Endothelial cell of umbilical vein (primary cell): ENCODE measurements at regions not wholly inside any gene's neighbourhood (a gene's known extent, or its start where the extent isn't known, plus 50 kb on each side); places are given as distances from the start of the nearest gene placed in this dataset.

ENCODE experiments used
- BruUV-seq: library from RNA; stranded (reverse); fragments of 400-500 nt; replicated peaks from 2 replicates; lab custom pipeline; 2021; lab: Mats Ljungman, UMichigan
- CTCF ChIA-PET: fragments of 300-600, 350-600 bp; sonication (Branson Sonifier 250); formaldehyde crosslinking; loops from one replicate; lab custom pipeline; 2021; ENCODE audit warnings: antibody characterized with exemption, inconsistent platforms; lab: Charles Lee
- POLR2A ChIA-PET: fragments of 300-600, 350-600 bp; sonication (Branson Sonifier 250); formaldehyde crosslinking; loops from one replicate; lab custom pipeline; 2021; ENCODE audit warnings: antibody characterized with exemption, inconsistent platforms; lab: Charles Lee
- DNase-seq: peaks from one replicate; pipeline ENCODE4 v3.0.0-alpha.2; 2011; ENCODE audit warnings: low read depth, low spot score
- FAIRE-seq: peaks from 2 replicates; lab custom pipeline; 2011; peaks lifted over from hg19 to GRCh38; lab: Jason Lieb, UNC
- H2AFZ ChIP-seq: 2 replicates; pipeline ENCODE4 v1.6.0; 2012; ENCODE audit warnings: low read depth, low read length, control low read depth, inconsistent platforms
- H3K27ac ChIP-seq: 2 replicates; pipeline ENCODE4 v1.5.1; 2011; ENCODE audit warnings: low read depth, mild to moderate bottlenecking, control low read depth, low read length, moderate library complexity; ENCODE audit not compliant: insufficient read depth
- H3K27me3 ChIP-seq, 2 experiments: 2 replicates each; pipeline versions ENCODE4 v1.6.0 to v1.6.1; 2011; ENCODE audit warnings: low read length in 2 of 2, mixed read lengths in 1 of 2; ENCODE audit not compliant: control insufficient read depth in 2 of 2, insufficient read depth in 2 of 2
- H3K36me3 ChIP-seq, 2 experiments: 2 replicates in 1 of 2; 3 replicates in 1 of 2; pipeline ENCODE4 v1.5.1; 2011; ENCODE audit warnings: low read length in 2 of 2, mild to moderate bottlenecking in 1 of 2, moderate library complexity in 1 of 2; ENCODE audit not compliant: control insufficient read depth in 2 of 2, insufficient read depth in 2 of 2; ENCODE audit errors: extremely low read depth in 1 of 2
- H3K4me1 ChIP-seq: 3 replicates; pipeline ENCODE4 v1.5.1; 2011; ENCODE audit warnings: mild to moderate bottlenecking, low read length; ENCODE audit not compliant: control insufficient read depth, insufficient read depth; ENCODE audit errors: extremely low read depth
- H3K4me2 ChIP-seq: 2 replicates; pipeline ENCODE4 v1.6.1; 2011; ENCODE audit warnings: low read length, control low read depth, mixed read lengths; ENCODE audit not compliant: insufficient read depth
- H3K4me3 ChIP-seq, 3 experiments: fragments of 200-600 bp in 1 of 3; sonication (generic), shearing (Covaris generic) in 1 of 3; replicated peaks in 1 of 3; 2 replicates each; pipeline ENCODE4 v1.5.1; 2011 to 2016; ENCODE audit warnings: control low read depth in 3 of 3, low read length in 3 of 3, mild to moderate bottlenecking in 2 of 3, inconsistent platforms in 1 of 3, low read depth in 1 of 3, moderate library complexity in 1 of 3; ENCODE audit not compliant: insufficient read depth in 1 of 3
- H3K79me2 ChIP-seq: 2 replicates; pipeline ENCODE4 v1.6.0; 2012; ENCODE audit warnings: low read length, inconsistent platforms; ENCODE audit not compliant: control insufficient read depth, insufficient read depth
- H3K9ac ChIP-seq: replicated peaks from 2 replicates; pipeline ENCODE3; 2011; ENCODE audit warnings: low read length, control low read depth; ENCODE audit not compliant: insufficient read depth; ENCODE audit errors: extremely low read depth
- H3K9me1 ChIP-seq: replicated peaks from 3 replicates; pipeline ENCODE4 v1.6.0; 2011; ENCODE audit warnings: mild to moderate bottlenecking, low read length; ENCODE audit not compliant: control insufficient read depth, insufficient read depth; ENCODE audit errors: extremely low read depth
- H3K9me3 ChIP-seq: replicated peaks from 2 replicates; pipeline ENCODE4 v1.5.1; 2012; ENCODE audit warnings: low read length, inconsistent platforms; ENCODE audit not compliant: control insufficient read depth, insufficient read depth
- H4K20me1 ChIP-seq: replicated peaks from 2 replicates; pipeline ENCODE3; 2011; ENCODE audit warnings: mild to moderate bottlenecking, low read length; ENCODE audit not compliant: control insufficient read depth, insufficient read depth; ENCODE audit errors: extremely low read depth
- EZH2 ChIP-seq: IDR thresholded peaks from 2 replicates; pipeline ENCODE4 v1.6.1; 2012; ENCODE audit warnings: borderline replicate concordance, low read depth, mild to moderate bottlenecking, moderate library complexity, low read length, inconsistent platforms; ENCODE audit not compliant: severe bottlenecking
- JUN ChIP-seq: IDR thresholded peaks from 2 replicates; pipeline ENCODE4 v1.6.1; 2011; ENCODE audit warnings: borderline replicate concordance, low read depth; ENCODE audit not compliant: insufficient read length, insufficient read depth
- MYC ChIP-seq: IDR thresholded peaks from one replicate; pipeline ENCODE4 v1.6.1; 2011; ENCODE audit warnings: mild to moderate bottlenecking, low read depth, low read length
- POLR2AphosphoS5 ChIP-seq: IDR thresholded peaks from 2 replicates; pipeline ENCODE4 v1.6.1; 2012; ENCODE audit warnings: low read depth, mild to moderate bottlenecking, control low read depth, low read length, moderate library complexity; ENCODE audit not compliant: insufficient read depth
- dilution Hi-C: fragments of 300-500 bp; cut with MboI; formaldehyde crosslinking; loops from one replicate; pipeline ENCODE4 v1.15.0; 2019; ENCODE audit warnings: low sequenced_read_pairs; ENCODE audit not compliant: extremely low pct_ligation_motif_present
- intact Hi-C: fragments of 100-400 bp; cut with micrococcal nuclease; formaldehyde crosslinking; loops from one replicate; pipeline ENCODE4 v1.10.0; 2022
- TF ChIP-seq, protein P1 (sequence below): IDR thresholded peaks from 2 replicates; pipeline ENCODE4 v1.6.1; 2011; ENCODE audit not compliant: insufficient read depth, insufficient read length
- TF ChIP-seq, protein P2 (sequence below), 2 donors: IDR thresholded peaks; 1 replicate in 1 of 2; 2 replicates in 1 of 2; pipeline ENCODE4 v1.5.1; 2011; ENCODE audit warnings: low read length in 2 of 2, mild to moderate bottlenecking in 2 of 2, moderate library complexity in 2 of 2, control low read depth in 1 of 2, inconsistent platforms in 1 of 2, low read depth in 1 of 2; ENCODE audit not compliant: insufficient read depth in 1 of 2; ENCODE audit errors: extremely low read depth in 1 of 2

DNA sequence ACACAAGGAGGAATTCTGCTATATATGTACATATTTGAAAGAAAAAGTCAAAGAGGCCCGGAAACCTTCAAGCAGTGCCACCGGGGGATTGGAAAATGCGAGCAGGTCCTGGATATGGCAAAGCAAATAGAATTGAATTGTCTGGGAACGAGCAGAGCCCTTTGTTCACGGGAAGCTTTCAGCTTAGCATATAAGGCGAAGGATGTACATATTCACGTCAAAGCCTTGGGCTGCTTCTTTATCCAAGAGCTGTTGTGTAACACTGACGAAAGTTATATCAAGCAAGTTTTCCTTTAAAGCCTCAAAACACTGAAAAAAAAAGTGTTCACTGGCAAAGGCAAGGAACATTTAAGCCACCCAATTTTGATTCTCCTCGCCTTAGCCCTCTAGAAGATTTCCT lies 171.0 kb downstream of the GPX5 start:
- no peak overlapping the region for H3K4me2 ChIP-seq
- H3K9me1 ChIP-seq, result no peaks in the 10 kb centered on the region
- peaks cover 2% of the 10 kb centered on the region for H3K4me1 ChIP-seq
- TF ChIP-seq POLR2AphosphoS5 (no peak), JUN (no peak), MYC (no peak), EZH2 (no peak)
- TF ChIP-seq, protein P1, sequence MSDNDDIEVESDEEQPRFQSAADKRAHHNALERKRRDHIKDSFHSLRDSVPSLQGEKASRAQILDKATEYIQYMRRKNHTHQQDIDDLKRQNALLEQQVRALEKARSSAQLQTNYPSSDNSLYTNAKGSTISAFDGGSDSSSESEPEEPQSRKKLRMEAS, result no peak
- TF ChIP-seq, protein P2, sequence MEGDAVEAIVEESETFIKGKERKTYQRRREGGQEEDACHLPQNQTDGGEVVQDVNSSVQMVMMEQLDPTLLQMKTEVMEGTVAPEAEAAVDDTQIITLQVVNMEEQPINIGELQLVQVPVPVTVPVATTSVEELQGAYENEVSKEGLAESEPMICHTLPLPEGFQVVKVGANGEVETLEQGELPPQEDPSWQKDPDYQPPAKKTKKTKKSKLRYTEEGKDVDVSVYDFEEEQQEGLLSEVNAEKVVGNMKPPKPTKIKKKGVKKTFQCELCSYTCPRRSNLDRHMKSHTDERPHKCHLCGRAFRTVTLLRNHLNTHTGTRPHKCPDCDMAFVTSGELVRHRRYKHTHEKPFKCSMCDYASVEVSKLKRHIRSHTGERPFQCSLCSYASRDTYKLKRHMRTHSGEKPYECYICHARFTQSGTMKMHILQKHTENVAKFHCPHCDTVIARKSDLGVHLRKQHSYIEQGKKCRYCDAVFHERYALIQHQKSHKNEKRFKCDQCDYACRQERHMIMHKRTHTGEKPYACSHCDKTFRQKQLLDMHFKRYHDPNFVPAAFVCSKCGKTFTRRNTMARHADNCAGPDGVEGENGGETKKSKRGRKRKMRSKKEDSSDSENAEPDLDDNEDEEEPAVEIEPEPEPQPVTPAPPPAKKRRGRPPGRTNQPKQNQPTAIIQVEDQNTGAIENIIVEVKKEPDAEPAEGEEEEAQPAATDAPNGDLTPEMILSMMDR (IDR thresholded peaks at IDR 0.05; ENCODE audit: extremely low read depth in 1 of 2, insufficient read depth in 1 of 2, low read depth in 1 of 2, low read length in 2 of 2), result no peak
- no peaks in the 10 kb centered on the region for H4K20me1 ChIP-seq
- dilution Hi-C loops, result no loop called here
- no peaks in the 10 kb centered on the region for H3K79me2 ChIP-seq
- POLR2A ChIA-PET, result no interaction called here
- H2AFZ ChIP-seq, result no peak overlapping the region
- H3K27me3 ChIP-seq, result peaks cover 41 to 48% of the 10 kb centered on the region in 2 experiments
- DNase-seq, result no peak
- H3K36me3 ChIP-seq, result no peaks in the 10 kb centered on the region
- no TSS peak for BruUV-seq
- intact Hi-C loops, result no loop called here
- H3K9ac ChIP-seq, result no peak overlapping the region
- CTCF ChIA-PET, result no interaction called here
- FAIRE-seq, result no peak
- H3K4me3 ChIP-seq, result no peak overlapping the region
- H3K9me3 ChIP-seq, result no peaks in the 10 kb centered on the region
- no peak overlapping the region for H3K27ac ChIP-seq
